DND-41 (cell line): ENCODE measurements at regions not wholly inside any gene's neighbourhood (a gene's known extent, or its start where the extent isn't known, plus 50 kb on each side); places are given as distances from the start of the nearest gene placed in this dataset.

Source experiments
- ATAC-seq: fragments of 200-7000 bp; cut with Tn5 transposase; 3 replicates; pipeline ENCODE4 v1.9.1; 2021; ENCODE audit warnings: low read depth; ENCODE audit not compliant: insufficient read depth
- DNase-seq: peaks from one replicate; pipeline ENCODE4 v3.0.0-alpha.2; 2020
- H2AFZ ChIP-seq: 2 replicates; pipeline ENCODE4 v1.6.0; 2012; ENCODE audit warnings: low read depth, low read length
- H3K27ac ChIP-seq: 2 replicates; pipeline ENCODE4 v1.5.1; 2012; ENCODE audit warnings: low read length, inconsistent platforms
- H3K27me3 ChIP-seq: fragments of 200-600 bp; sonication (generic); 2 replicates; pipeline ENCODE4 v1.6.0; 2012; ENCODE audit warnings: low read length, mild to moderate bottlenecking, inconsistent platforms; ENCODE audit not compliant: insufficient read depth, poor library complexity
- H3K36me3 ChIP-seq: 2 replicates; pipeline ENCODE4 v1.5.1; 2012; ENCODE audit warnings: low read length, inconsistent platforms; ENCODE audit not compliant: insufficient read depth
- H3K4me1 ChIP-seq: 2 replicates; pipeline ENCODE4 v1.5.1; 2012; ENCODE audit warnings: mild to moderate bottlenecking, low read length; ENCODE audit not compliant: insufficient read depth
- H3K4me2 ChIP-seq: 2 replicates; pipeline ENCODE4 v1.6.0; 2012; ENCODE audit warnings: mild to moderate bottlenecking, moderate library complexity, low read length, inconsistent platforms; ENCODE audit not compliant: insufficient read depth
- H3K4me3 ChIP-seq, 2 experiments: fragments of 200-600 bp in 1 of 2; shearing (Covaris generic) in 1 of 2; 2 replicates each; pipeline ENCODE4 v1.5.1; 2012 to 2016; ENCODE audit warnings: inconsistent platforms in 2 of 2, low read length in 2 of 2, mild to moderate bottlenecking in 2 of 2, low read depth in 1 of 2, moderate library complexity in 1 of 2
- H3K79me2 ChIP-seq: 2 replicates; pipeline ENCODE4 v1.6.0; 2012; ENCODE audit warnings: low read length, inconsistent platforms; ENCODE audit not compliant: insufficient read depth
- H3K9ac ChIP-seq: 2 replicates; pipeline ENCODE4 v1.6.0; 2012; ENCODE audit warnings: low read depth, mild to moderate bottlenecking, inconsistent platforms, low read length, moderate library complexity
- H3K9me3 ChIP-seq: 2 replicates; pipeline ENCODE4 v1.5.1; 2012; ENCODE audit warnings: low read length, moderate library complexity, mild to moderate bottlenecking, inconsistent platforms; ENCODE audit not compliant: insufficient read depth, severe bottlenecking
- H4K20me1 ChIP-seq: 2 replicates; pipeline ENCODE4 v1.6.0; 2012; ENCODE audit warnings: low read length; ENCODE audit not compliant: insufficient read depth
- EZH2 ChIP-seq: IDR thresholded peaks from 3 replicates; pipeline ENCODE4 v1.6.1; 2012; ENCODE audit warnings: borderline replicate concordance, low read depth, mild to moderate bottlenecking, moderate library complexity, low read length, inconsistent platforms; ENCODE audit not compliant: severe bottlenecking
- TF ChIP-seq, protein P1 (sequence below): IDR thresholded peaks from 2 replicates; pipeline ENCODE4 v1.5.1; 2012; ENCODE audit warnings: borderline replicate concordance, low read length, moderate library complexity, mild to moderate bottlenecking; ENCODE audit not compliant: poor library complexity, severe bottlenecking; ENCODE audit errors: extremely low read depth

DNA sequence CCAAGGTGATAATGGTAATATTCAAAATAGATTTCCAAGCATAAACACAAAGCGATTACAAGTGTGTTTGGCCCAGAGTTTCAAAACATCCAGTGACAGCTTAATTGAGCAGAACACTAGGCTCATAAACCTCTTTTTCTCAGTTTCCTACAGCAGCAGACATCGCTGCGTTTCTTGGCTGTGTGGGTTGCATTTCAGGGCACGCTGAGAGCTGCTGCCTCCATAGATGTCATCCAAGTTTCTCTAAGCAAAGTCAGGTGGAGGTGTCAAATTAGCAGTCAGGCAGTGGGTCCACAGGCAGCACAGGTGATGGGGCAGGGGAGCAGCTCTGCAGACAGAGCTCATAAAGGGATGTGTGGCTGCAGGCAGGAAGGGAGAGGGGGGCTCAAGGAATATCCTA lies 50.5 kb upstream of the COL13A1 start:
- Histone ChIP-seq H2AFZ (no peak overlapping the region), H3K4me2 (no peak overlapping the region), H3K4me3 (no peak overlapping the region), H4K20me1 (no peaks in the 10 kb centered on the region), H3K36me3 (no peaks in the 10 kb centered on the region), H3K9me3 (no peaks in the 10 kb centered on the region), H3K27me3 (peaks cover 27% of the 10 kb centered on the region), H3K27ac (no peak overlapping the region), H3K4me1 (no peaks in the 10 kb centered on the region), H3K79me2 (no peaks in the 10 kb centered on the region), H3K9ac (no peak overlapping the region)
- ATAC-seq (no peak), DNase-seq (no peak)
- TF ChIP-seq, protein P1, sequence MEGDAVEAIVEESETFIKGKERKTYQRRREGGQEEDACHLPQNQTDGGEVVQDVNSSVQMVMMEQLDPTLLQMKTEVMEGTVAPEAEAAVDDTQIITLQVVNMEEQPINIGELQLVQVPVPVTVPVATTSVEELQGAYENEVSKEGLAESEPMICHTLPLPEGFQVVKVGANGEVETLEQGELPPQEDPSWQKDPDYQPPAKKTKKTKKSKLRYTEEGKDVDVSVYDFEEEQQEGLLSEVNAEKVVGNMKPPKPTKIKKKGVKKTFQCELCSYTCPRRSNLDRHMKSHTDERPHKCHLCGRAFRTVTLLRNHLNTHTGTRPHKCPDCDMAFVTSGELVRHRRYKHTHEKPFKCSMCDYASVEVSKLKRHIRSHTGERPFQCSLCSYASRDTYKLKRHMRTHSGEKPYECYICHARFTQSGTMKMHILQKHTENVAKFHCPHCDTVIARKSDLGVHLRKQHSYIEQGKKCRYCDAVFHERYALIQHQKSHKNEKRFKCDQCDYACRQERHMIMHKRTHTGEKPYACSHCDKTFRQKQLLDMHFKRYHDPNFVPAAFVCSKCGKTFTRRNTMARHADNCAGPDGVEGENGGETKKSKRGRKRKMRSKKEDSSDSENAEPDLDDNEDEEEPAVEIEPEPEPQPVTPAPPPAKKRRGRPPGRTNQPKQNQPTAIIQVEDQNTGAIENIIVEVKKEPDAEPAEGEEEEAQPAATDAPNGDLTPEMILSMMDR = no peak
- no peak for TF ChIP-seq EZH2
